Neural cell (in vitro differentiated cells): ENCODE measurements at regions not wholly inside any gene's neighbourhood (a gene's known extent, or its start where the extent isn't known, plus 50 kb on each side); places are given as distances from the start of the nearest gene placed in this dataset.

ENCODE experiments used
- H2AFZ ChIP-seq: fragments of 200-600, 300-800 bp; sonication (generic), shearing (Covaris generic); 2 replicates; pipeline ENCODE4 v1.6.0; 2014; ENCODE audit warnings: low read depth, mild to moderate bottlenecking, antibody characterized with exemption, low read length, moderate library complexity
- H3F3A ChIP-seq: fragments of 200-600 bp; shearing (Covaris generic); 2 replicates; pipeline ENCODE4 v1.6.1; 2016; ENCODE audit warnings: mild to moderate bottlenecking, moderate library complexity, mixed read lengths, antibody characterized with exemption, low read length; ENCODE audit not compliant: insufficient read depth, poor library complexity, severe bottlenecking
- H3K27ac ChIP-seq: fragments of 200-600, 300-800 bp; sonication (generic), shearing (Covaris generic); 2 replicates; pipeline ENCODE4 v1.5.1; 2014; ENCODE audit warnings: mild to moderate bottlenecking, low read length, moderate library complexity
- H3K27me3 ChIP-seq: fragments of 300-800, 200-600 bp; sonication (generic), shearing (Covaris generic); 2 replicates; pipeline ENCODE4 v1.6.0; 2014; ENCODE audit warnings: mild to moderate bottlenecking, low read depth, low read length, moderate library complexity; ENCODE audit not compliant: insufficient read depth
- H3K36me3 ChIP-seq: fragments of 300-800, 200-600 bp; sonication (generic), shearing (Covaris generic); 2 replicates; pipeline ENCODE4 v1.5.1; 2014; ENCODE audit warnings: mild to moderate bottlenecking, antibody characterized with exemption, low read length, moderate library complexity; ENCODE audit not compliant: insufficient read depth
- H3K4me2 ChIP-seq: fragments of 300-800, 200-600 bp; sonication (generic), shearing (Covaris generic); 2 replicates; pipeline ENCODE4 v1.6.0; 2014; ENCODE audit warnings: mild to moderate bottlenecking, low read length
- H3K4me3 ChIP-seq: fragments of 300-800, 200-600 bp; sonication (generic), shearing (Covaris generic); 2 replicates; pipeline ENCODE4 v1.5.1; 2014; ENCODE audit warnings: mild to moderate bottlenecking, low read length, moderate library complexity
- H3K79me2 ChIP-seq: fragments of 200-600 bp; shearing (Covaris generic); replicated peaks from 2 replicates; pipeline ENCODE4 v1.6.0; 2014; ENCODE audit warnings: mild to moderate bottlenecking, low read length, moderate library complexity; ENCODE audit not compliant: insufficient read depth
- H3K9ac ChIP-seq: fragments of 300-800, 200-600 bp; sonication (generic), shearing (Covaris generic); 2 replicates; pipeline ENCODE4 v1.6.1; 2016; ENCODE audit warnings: mild to moderate bottlenecking, low read length, mixed read lengths
- H3K9me2 ChIP-seq: fragments of 200-600 bp; shearing (Covaris generic); 2 replicates; pipeline ENCODE4 v1.6.1; 2016; ENCODE audit warnings: mild to moderate bottlenecking, low read length, mixed read lengths; ENCODE audit not compliant: insufficient read depth
- H3K9me3 ChIP-seq: fragments of 200-600, 300-800 bp; sonication (generic), shearing (Covaris generic); 2 replicates; pipeline ENCODE4 v1.6.1; 2016; ENCODE audit warnings: mild to moderate bottlenecking, mixed run types, low read length, moderate library complexity, mixed read lengths
- H4K20me1 ChIP-seq: fragments of 200-600 bp; shearing (Covaris generic); 2 replicates; pipeline ENCODE4 v1.6.1; 2016; ENCODE audit warnings: mild to moderate bottlenecking, mixed run types; ENCODE audit not compliant: insufficient read depth
- EP300 ChIP-seq: fragments of 450-650 bp; conservative IDR thresholded peaks from 2 replicates; pipeline ENCODE4 v1.6.1; 2014; ENCODE audit warnings: antibody characterized with exemption, mild to moderate bottlenecking, moderate library complexity; ENCODE audit not compliant: poor library complexity, severe bottlenecking
- EZH2 ChIP-seq: fragments of 200-600, 300-800 bp; shearing (Covaris generic), sonication (generic); IDR thresholded peaks from 2 replicates; pipeline ENCODE4 v1.6.1; 2014; ENCODE audit warnings: antibody characterized with exemption, low read length, borderline replicate concordance, mild to moderate bottlenecking; ENCODE audit not compliant: insufficient read depth, poor library complexity, severe bottlenecking
- MXI1 ChIP-seq: fragments of 450-650 bp; conservative IDR thresholded peaks from 2 replicates; pipeline ENCODE4 v1.6.1; 2014; ENCODE audit warnings: antibody characterized with exemption, mild to moderate bottlenecking; ENCODE audit not compliant: poor library complexity, severe bottlenecking
- POLR2AphosphoS5 ChIP-seq: IDR thresholded peaks from 2 replicates; pipeline ENCODE4 v1.6.1; 2012
- RAD21 ChIP-seq: fragments of 450-650 bp; conservative IDR thresholded peaks from 2 replicates; pipeline ENCODE4 v1.6.1; 2014; ENCODE audit warnings: antibody characterized with exemption, mild to moderate bottlenecking, moderate library complexity
- SMC3 ChIP-seq: fragments of 450-650 bp; conservative IDR thresholded peaks from 2 replicates; pipeline ENCODE4 v1.6.1; 2014; ENCODE audit warnings: antibody characterized with exemption, mild to moderate bottlenecking, moderate library complexity; ENCODE audit not compliant: poor library complexity
- TAF1 ChIP-seq: IDR thresholded peaks from 2 replicates; pipeline ENCODE4 v1.6.1; 2012; ENCODE audit warnings: low read depth
- TF ChIP-seq, protein P1 (sequence below): fragments of 450-650 bp; IDR thresholded peaks from 2 replicates; pipeline ENCODE4 v1.5.1; 2014; ENCODE audit warnings: antibody characterized with exemption, mild to moderate bottlenecking, moderate library complexity; ENCODE audit not compliant: poor library complexity, severe bottlenecking
- TF ChIP-seq, protein P2 (sequence below): IDR thresholded peaks from 2 replicates; pipeline ENCODE4 v1.6.1; 2012; ENCODE audit warnings: borderline replicate concordance

DNA sequence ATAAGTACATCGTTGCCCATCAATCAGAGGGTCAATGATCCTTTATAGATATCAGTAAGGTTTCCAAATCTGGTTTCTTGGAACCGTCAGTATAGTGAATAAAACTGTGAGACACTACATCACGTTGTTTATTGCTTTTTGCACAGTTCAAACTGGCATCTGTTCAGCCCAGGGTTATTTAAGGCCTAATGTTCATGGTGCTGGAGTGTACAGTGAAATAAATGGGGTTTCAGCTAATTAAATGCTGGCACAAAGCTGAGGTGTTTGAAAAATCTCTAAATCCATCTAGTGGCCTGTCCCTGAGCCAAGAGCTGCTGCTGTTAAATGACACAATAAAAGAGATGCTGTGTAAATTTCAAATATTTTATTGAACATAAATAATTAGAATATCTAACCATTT lies 69.9 kb downstream of the RPS29 start:
- TF ChIP-seq EP300, result no peak
- no peak for TF ChIP-seq SMC3
- H3K9me3 ChIP-seq, result no peaks in the 10 kb centered on the region
- no peaks in the 10 kb centered on the region for H3K9me2 ChIP-seq
- no peaks in the 10 kb centered on the region for H3F3A ChIP-seq
- H3K27me3 ChIP-seq, result no peaks in the 10 kb centered on the region
- H2AFZ ChIP-seq, result no peak overlapping the region
- H3K79me2 ChIP-seq, result no peaks in the 10 kb centered on the region
- no peak overlapping the region for H3K9ac ChIP-seq
- no peak overlapping the region for H3K27ac ChIP-seq
- no peaks in the 10 kb centered on the region for H3K36me3 ChIP-seq
- no peak overlapping the region for H3K4me3 ChIP-seq
- H3K4me2 ChIP-seq, result no peak overlapping the region
- no peaks in the 10 kb centered on the region for H4K20me1 ChIP-seq

DNA sequence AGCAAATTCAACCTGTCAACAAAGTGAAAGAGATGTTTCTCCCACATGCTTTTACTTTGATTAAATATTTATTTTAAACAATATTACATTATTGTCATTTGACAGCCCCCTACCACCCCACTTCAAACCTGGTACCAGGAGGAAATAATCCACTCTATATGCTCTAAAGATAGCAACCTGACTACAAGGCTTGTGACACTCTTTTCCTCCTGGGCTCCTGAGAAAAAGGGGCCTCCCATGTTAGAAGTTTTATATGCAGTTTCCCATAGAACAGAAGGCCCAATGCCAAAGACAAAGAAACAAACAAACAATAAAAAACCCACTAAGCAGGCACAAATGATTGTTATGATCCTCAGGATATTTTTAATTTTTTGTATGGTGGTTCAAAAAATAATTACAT lies 73.6 kb downstream of the RPS29 start:
- Histone ChIP-seq H3K36me3 (no peaks in the 10 kb centered on the region), H4K20me1 (no peaks in the 10 kb centered on the region), H3K79me2 (no peaks in the 10 kb centered on the region), H3K4me3 (no peak overlapping the region), H3F3A (no peaks in the 10 kb centered on the region), H2AFZ (no peak overlapping the region), H3K9ac (no peak overlapping the region), H3K9me3 (no peaks in the 10 kb centered on the region), H3K9me2 (no peaks in the 10 kb centered on the region), H3K4me2 (no peak overlapping the region), H3K27me3 (no peaks in the 10 kb centered on the region), H3K27ac (no peak overlapping the region)
- TF ChIP-seq TAF1, result no peak
- TF ChIP-seq POLR2AphosphoS5, result no peak
- no peak for TF ChIP-seq EZH2
- TF ChIP-seq EP300, result no peak
- TF ChIP-seq MXI1, result no peak
- TF ChIP-seq RAD21, result no peak
- TF ChIP-seq, protein P1, sequence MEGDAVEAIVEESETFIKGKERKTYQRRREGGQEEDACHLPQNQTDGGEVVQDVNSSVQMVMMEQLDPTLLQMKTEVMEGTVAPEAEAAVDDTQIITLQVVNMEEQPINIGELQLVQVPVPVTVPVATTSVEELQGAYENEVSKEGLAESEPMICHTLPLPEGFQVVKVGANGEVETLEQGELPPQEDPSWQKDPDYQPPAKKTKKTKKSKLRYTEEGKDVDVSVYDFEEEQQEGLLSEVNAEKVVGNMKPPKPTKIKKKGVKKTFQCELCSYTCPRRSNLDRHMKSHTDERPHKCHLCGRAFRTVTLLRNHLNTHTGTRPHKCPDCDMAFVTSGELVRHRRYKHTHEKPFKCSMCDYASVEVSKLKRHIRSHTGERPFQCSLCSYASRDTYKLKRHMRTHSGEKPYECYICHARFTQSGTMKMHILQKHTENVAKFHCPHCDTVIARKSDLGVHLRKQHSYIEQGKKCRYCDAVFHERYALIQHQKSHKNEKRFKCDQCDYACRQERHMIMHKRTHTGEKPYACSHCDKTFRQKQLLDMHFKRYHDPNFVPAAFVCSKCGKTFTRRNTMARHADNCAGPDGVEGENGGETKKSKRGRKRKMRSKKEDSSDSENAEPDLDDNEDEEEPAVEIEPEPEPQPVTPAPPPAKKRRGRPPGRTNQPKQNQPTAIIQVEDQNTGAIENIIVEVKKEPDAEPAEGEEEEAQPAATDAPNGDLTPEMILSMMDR, result no peak

DNA sequence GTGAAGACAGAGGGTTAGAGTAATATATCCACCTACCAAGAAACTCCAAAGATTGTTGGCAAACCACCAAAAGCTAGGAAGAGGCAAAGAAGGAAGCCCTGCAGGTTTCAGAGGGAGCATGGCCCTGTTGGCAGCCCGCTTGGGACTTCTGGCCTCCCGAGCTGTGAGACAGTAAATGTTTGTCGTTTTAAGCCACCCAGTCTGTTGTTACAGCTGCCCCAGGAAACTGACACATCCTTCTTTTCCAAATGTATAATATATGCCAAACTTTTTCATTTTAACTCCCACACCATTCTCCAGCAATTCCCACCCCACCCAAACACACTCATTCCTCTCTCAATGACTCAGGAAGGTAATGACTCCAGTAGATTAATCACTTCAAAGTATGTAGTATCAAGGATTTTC lies 74.0 kb downstream of the RPS29 start:
- no peaks in the 10 kb centered on the region for H3F3A ChIP-seq
- H3K27ac ChIP-seq, result no peak overlapping the region
- no peaks in the 10 kb centered on the region for H4K20me1 ChIP-seq
- no peak overlapping the region for H3K4me3 ChIP-seq
- no peak overlapping the region for H2AFZ ChIP-seq
- H3K4me2 ChIP-seq, result no peak overlapping the region
- H3K9ac ChIP-seq, result no peak overlapping the region
- H3K9me3 ChIP-seq, result no peaks in the 10 kb centered on the region
- H3K9me2 ChIP-seq, result no peaks in the 10 kb centered on the region
- TF ChIP-seq, protein P2, sequence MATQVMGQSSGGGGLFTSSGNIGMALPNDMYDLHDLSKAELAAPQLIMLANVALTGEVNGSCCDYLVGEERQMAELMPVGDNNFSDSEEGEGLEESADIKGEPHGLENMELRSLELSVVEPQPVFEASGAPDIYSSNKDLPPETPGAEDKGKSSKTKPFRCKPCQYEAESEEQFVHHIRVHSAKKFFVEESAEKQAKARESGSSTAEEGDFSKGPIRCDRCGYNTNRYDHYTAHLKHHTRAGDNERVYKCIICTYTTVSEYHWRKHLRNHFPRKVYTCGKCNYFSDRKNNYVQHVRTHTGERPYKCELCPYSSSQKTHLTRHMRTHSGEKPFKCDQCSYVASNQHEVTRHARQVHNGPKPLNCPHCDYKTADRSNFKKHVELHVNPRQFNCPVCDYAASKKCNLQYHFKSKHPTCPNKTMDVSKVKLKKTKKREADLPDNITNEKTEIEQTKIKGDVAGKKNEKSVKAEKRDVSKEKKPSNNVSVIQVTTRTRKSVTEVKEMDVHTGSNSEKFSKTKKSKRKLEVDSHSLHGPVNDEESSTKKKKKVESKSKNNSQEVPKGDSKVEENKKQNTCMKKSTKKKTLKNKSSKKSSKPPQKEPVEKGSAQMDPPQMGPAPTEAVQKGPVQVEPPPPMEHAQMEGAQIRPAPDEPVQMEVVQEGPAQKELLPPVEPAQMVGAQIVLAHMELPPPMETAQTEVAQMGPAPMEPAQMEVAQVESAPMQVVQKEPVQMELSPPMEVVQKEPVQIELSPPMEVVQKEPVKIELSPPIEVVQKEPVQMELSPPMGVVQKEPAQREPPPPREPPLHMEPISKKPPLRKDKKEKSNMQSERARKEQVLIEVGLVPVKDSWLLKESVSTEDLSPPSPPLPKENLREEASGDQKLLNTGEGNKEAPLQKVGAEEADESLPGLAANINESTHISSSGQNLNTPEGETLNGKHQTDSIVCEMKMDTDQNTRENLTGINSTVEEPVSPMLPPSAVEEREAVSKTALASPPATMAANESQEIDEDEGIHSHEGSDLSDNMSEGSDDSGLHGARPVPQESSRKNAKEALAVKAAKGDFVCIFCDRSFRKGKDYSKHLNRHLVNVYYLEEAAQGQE, result no peak
- TF ChIP-seq POLR2AphosphoS5 (no peak), RAD21 (no peak), EP300 (no peak), MXI1 (no peak), SMC3 (no peak), TAF1 (no peak), EZH2 (no peak)
- TF ChIP-seq, protein P1, result no peak
- H3K36me3 ChIP-seq, result no peaks in the 10 kb centered on the region
- no peaks in the 10 kb centered on the region for H3K27me3 ChIP-seq
- H3K79me2 ChIP-seq, result no peaks in the 10 kb centered on the region
